K562 (cell line): ENCODE measurements at regions not wholly inside any gene's neighbourhood (a gene's known extent, or its start where the extent isn't known, plus 50 kb on each side); places are given as distances from the start of the nearest gene placed in this dataset.

ENCODE experiments used
- ATAC-seq: fragments of 200-7000 bp; cut with Tn5 transposase; 3 replicates; pipeline ENCODE4 v1.9.1; 2020; ENCODE audit warnings: moderate library complexity
- BruUV-seq: library from RNA; stranded (reverse); fragments of 400-500 nt; replicated peaks from 2 replicates; lab custom pipeline; 2021; lab: Mats Ljungman, UMichigan
- CTCF ChIA-PET: fragments of 300-600 bp; formaldehyde crosslinking; extraction: SDS; loops from one replicate; lab custom pipeline; 2021; ENCODE audit warnings: low intra/inter-chr PET ratio; lab: Yijun Ruan, JAX
- POLR2A ChIA-PET: fragments of 300-600, 350-650 bp; sonication (Branson Sonifier 250); formaldehyde crosslinking; extraction: SDS; loops from one replicate; lab custom pipeline; 2021; ENCODE audit warnings: antibody characterized with exemption, inconsistent platforms; lab: Yijun Ruan, JAX
- DNase-seq, 4 experiments: peaks; one replicate each; pipeline versions ENCODE4 v3.0.0 to v3.0.0-alpha.2; 2011 to 2018; ENCODE audit warnings: low spot score in 3 of 4, mixed read lengths in 3 of 4; ENCODE audit errors: extremely low read depth in 1 of 4
- FAIRE-seq: peaks from 2 replicates; lab custom pipeline; 2011; peaks lifted over from hg19 to GRCh38; lab: Jason Lieb, UNC
- H2AFZ ChIP-seq: 2 replicates; pipeline ENCODE4 v1.6.0; 2011; ENCODE audit warnings: low read depth, low read length, control low read depth, inconsistent platforms
- H3K27ac ChIP-seq: fragments of 200-600 bp; 3 replicates; pipeline ENCODE4 v1.8.0; 2011; ENCODE audit warnings: low read depth, mild to moderate bottlenecking, control low read depth, inconsistent platforms, low read length, moderate library complexity, mixed read lengths; ENCODE audit errors: extremely low read depth
- H3K27me3 ChIP-seq, 2 experiments: fragments of 300-600 bp in 1 of 2; 2 replicates in 1 of 2; 3 replicates in 1 of 2; pipeline versions ENCODE4 v1.6.0 to v1.8.0; 2011; ENCODE audit warnings: inconsistent platforms in 2 of 2, low read length in 2 of 2, mild to moderate bottlenecking in 1 of 2, mixed read lengths in 1 of 2, moderate library complexity in 1 of 2; ENCODE audit not compliant: control insufficient read depth in 2 of 2, insufficient read depth in 2 of 2
- H3K36me3 ChIP-seq: fragments of 300-600 bp; 3 replicates; pipeline ENCODE4 v1.8.0; 2011; ENCODE audit warnings: mild to moderate bottlenecking, low read length, inconsistent platforms; ENCODE audit not compliant: control insufficient read depth, insufficient read depth
- H3K4me1 ChIP-seq, 2 experiments: fragments of 200-600 bp in 1 of 2; replicated peaks in 1 of 2; 2 replicates in 1 of 2; 3 replicates in 1 of 2; pipeline versions ENCODE4 v1.5.1 to v1.8.0; 2011; ENCODE audit warnings: inconsistent platforms in 2 of 2, low read length in 2 of 2, mild to moderate bottlenecking in 1 of 2, mixed read lengths in 1 of 2, moderate library complexity in 1 of 2; ENCODE audit not compliant: control insufficient read depth in 2 of 2, insufficient read depth in 2 of 2
- H3K4me2 ChIP-seq: 2 replicates; pipeline ENCODE4 v1.6.1; 2011; ENCODE audit warnings: low read length, control low read depth, inconsistent platforms, mixed read lengths; ENCODE audit not compliant: insufficient read depth
- H3K4me3 ChIP-seq: fragments of 200-600 bp; sonication (generic), shearing (Covaris generic); 2 replicates; pipeline ENCODE4 v1.5.1; 2016; ENCODE audit warnings: control low read depth, inconsistent platforms
- H3K79me2 ChIP-seq: fragments of 200-600 bp; 3 replicates; pipeline ENCODE4 v1.8.0; 2011; ENCODE audit warnings: low read length, inconsistent platforms; ENCODE audit not compliant: control insufficient read depth, insufficient read depth
- H3K9ac ChIP-seq, 2 experiments: 2 replicates each; pipeline versions ENCODE4 v1.6.0 to v1.6.1; 2011; ENCODE audit warnings: low read depth in 2 of 2, low read length in 2 of 2, control low read depth in 1 of 2, inconsistent platforms in 1 of 2, mild to moderate bottlenecking in 1 of 2, mixed read lengths in 1 of 2; ENCODE audit not compliant: insufficient read depth in 1 of 2
- H3K9me1 ChIP-seq: one replicate; pipeline ENCODE4 v1.6.0; 2011; ENCODE audit warnings: inconsistent platforms, mild to moderate bottlenecking, low read length, moderate library complexity; ENCODE audit not compliant: control insufficient read depth, insufficient read depth
- H3K9me3 ChIP-seq: replicated peaks from 2 replicates; pipeline ENCODE4 v1.5.1; 2011; ENCODE audit warnings: low read depth, low read length, inconsistent platforms; ENCODE audit not compliant: control insufficient read depth, insufficient read depth
- H4K20me1 ChIP-seq: replicated peaks from 2 replicates; pipeline ENCODE4 v1.6.1; 2011; ENCODE audit warnings: low read length, inconsistent platforms, mixed read lengths; ENCODE audit not compliant: control insufficient read depth, insufficient read depth
- BCOR ChIP-seq: fragments of 450-650 bp; IDR thresholded peaks from 2 replicates; pipeline ENCODE4 v1.6.1; 2016
- DEAF1 ChIP-seq: fragments of 450-650 bp; formaldehyde crosslinking; IDR thresholded peaks from 2 replicates; pipeline ENCODE4 v1.4.0; 2020; ENCODE audit warnings: mild to moderate bottlenecking, moderate library complexity
- ELK3 ChIP-seq: fragments of 450-650 bp; formaldehyde crosslinking; IDR thresholded peaks from 2 replicates; pipeline ENCODE4 v1.4.0; 2020; ENCODE audit warnings: mild to moderate bottlenecking
- FOXP1 ChIP-seq: sonication (generic); formaldehyde crosslinking; IDR thresholded peaks from 2 replicates; pipeline ENCODE4 v1.8.0; 2022; ENCODE audit warnings: mild to moderate bottlenecking, missing genetic modification reagents
- GATA2 ChIP-seq: sonication (generic); formaldehyde crosslinking; IDR thresholded peaks from 2 replicates; pipeline ENCODE4 v1.4.0; 2020; ENCODE audit warnings: mild to moderate bottlenecking, missing genetic modification reagents
- KDM4B ChIP-seq, 2 experiments: fragments of 450-650 bp in 1 of 2; sonication (generic) in 1 of 2; IDR thresholded peaks; 2 replicates each; pipeline ENCODE4 v1.6.1; 2016 to 2017; ENCODE audit warnings: borderline replicate concordance in 2 of 2, antibody characterized with exemption in 1 of 2, low read depth in 1 of 2, mild to moderate bottlenecking in 1 of 2
- NFYB ChIP-seq: IDR thresholded peaks from 2 replicates; pipeline ENCODE4 v1.6.1; 2011; ENCODE audit warnings: mild to moderate bottlenecking, moderate library complexity; ENCODE audit not compliant: insufficient read length; ENCODE audit errors: extremely low read depth
- PHF21A ChIP-seq: fragments of 450-650 bp; IDR thresholded peaks from 2 replicates; pipeline ENCODE4 v1.6.1; 2017; ENCODE audit warnings: low read depth, borderline replicate concordance
- PHF8 ChIP-seq: fragments of 200-600 bp; sonication (generic); IDR thresholded peaks from 2 replicates; pipeline ENCODE4 v1.6.1; 2012; ENCODE audit warnings: mixed run types, mild to moderate bottlenecking, inconsistent platforms, low read length, moderate library complexity, borderline replicate concordance
- POLR2G ChIP-seq: fragments of 200-400 bp; formaldehyde crosslinking; IDR thresholded peaks from 2 replicates; pipeline ENCODE4 v1.6.1; 2017; ENCODE audit warnings: low read depth, mild to moderate bottlenecking, antibody characterized with exemption, low read length, moderate library complexity
- RBM25 ChIP-seq: fragments of 200-400 bp; formaldehyde crosslinking; IDR thresholded peaks from 2 replicates; pipeline ENCODE4 v1.6.1; 2018; ENCODE audit warnings: low read length, low read depth, moderate library complexity; ENCODE audit not compliant: severe bottlenecking
- TAF15 ChIP-seq: fragments of 200-400 bp; formaldehyde crosslinking; IDR thresholded peaks from 2 replicates; pipeline ENCODE4 v1.6.1; 2017; ENCODE audit warnings: mild to moderate bottlenecking, low read depth, low read length, moderate library complexity
- THRAP3 ChIP-seq: fragments of 450-650 bp; IDR thresholded peaks from 2 replicates; pipeline ENCODE4 v1.6.1; 2016; ENCODE audit warnings: mild to moderate bottlenecking, inconsistent platforms, borderline replicate concordance
- ZKSCAN8 ChIP-seq: fragments of 200-800 bp; sonication (Bioruptor generic); IDR thresholded peaks from 2 replicates; pipeline ENCODE4 v1.6.1; 2016; ENCODE audit warnings: missing genetic modification characterization, missing compliant biosample characterization
- ZNF324 ChIP-seq: fragments of 250-450 bp; sonication (Bioruptor Pico); IDR thresholded peaks from 2 replicates; pipeline ENCODE4 v1.4.0; 2020; ENCODE audit warnings: mild to moderate bottlenecking
- ZNF695 ChIP-seq: fragments of 450-650 bp; formaldehyde crosslinking; IDR thresholded peaks from 2 replicates; pipeline ENCODE4 v1.4.0; 2020; ENCODE audit warnings: mild to moderate bottlenecking, moderate library complexity
- WGBS: fragments of 100-300 bp; shearing (Covaris generic); methylation state at CpG from one replicate; pipeline ENCODE4 v1.1.6; 2016; ENCODE audit warnings: low coverage, mixed read lengths; ENCODE audit not compliant: insufficient coverage; ENCODE audit errors: missing lambda C conversion rate; 5-methylcytosine and 5-hydroxymethylcytosine counted together
- in situ Hi-C: fragments of 300-500 bp; cut with MboI; formaldehyde crosslinking; loops from 4 replicates; pipeline ENCODE4 v1.15.0; 2018; ENCODE audit warnings: inconsistent platforms, mixed read lengths
- intact Hi-C: fragments of 100-400 bp; cut with micrococcal nuclease; formaldehyde crosslinking; loops from 2 replicates; pipeline ENCODE4 v1.14.2; 2022

GRCh38 chr20:39812116-39812515 is 850.0 kb downstream of the DHX35 start:
- no peaks in the 10 kb centered on the region for H3K79me2 ChIP-seq
- no peaks in the 10 kb centered on the region for H3K36me3 ChIP-seq
- POLR2A ChIA-PET = no interaction called here
- no peak for DNase-seq
- H3K27me3 ChIP-seq = no peaks in the 10 kb centered on the region
- intact Hi-C loops (no loop called here), in situ Hi-C loops (no loop called here)
- no peak overlapping the region for H3K4me2 ChIP-seq
- TF ChIP-seq BCOR (no peak), NFYB (no peak), ELK3 (CRISPR knock-in tag) (no peak), KDM4B (IDR thresholded peaks at IDR 0.05; ENCODE audit: borderline replicate concordance in 2 of 2, low read depth in 1 of 2) (no peak), GATA2 (no peak), ZKSCAN8 (CRISPR knock-in tag) (no peak), THRAP3 (no peak), ZNF695 (no peak), RBM25 (no peak), DEAF1 (CRISPR knock-in tag) (no peak), PHF21A (no peak), TAF15 (no peak), ZNF324 (CRISPR knock-in tag) (no peak), PHF8 (no peak), FOXP1 (no peak), POLR2G (no peak)
- no peak overlapping the region for H3K9ac ChIP-seq
- H3K4me3 ChIP-seq = no peak overlapping the region
- no peaks in the 10 kb centered on the region for H4K20me1 ChIP-seq
- CTCF ChIA-PET = no interaction called here
- no TSS peak for BruUV-seq
- H2AFZ ChIP-seq = no peak overlapping the region
- no peak for ATAC-seq
- H3K4me1 ChIP-seq = no peaks in the 10 kb centered on the region
- 0% methylated on average over 2 of the region's 2 CpGs for WGBS
- no peak for FAIRE-seq
- H3K9me1 ChIP-seq = no peaks in the 10 kb centered on the region
- H3K9me3 ChIP-seq = no peaks in the 10 kb centered on the region
- no peak overlapping the region for H3K27ac ChIP-seq
